ENCODE measurements at regions not wholly inside any gene's neighbourhood (a gene's known extent, or its start where the extent isn't known, plus 50 kb on each side); places are given as distances from the start of the nearest gene placed in this dataset.

DNA sequence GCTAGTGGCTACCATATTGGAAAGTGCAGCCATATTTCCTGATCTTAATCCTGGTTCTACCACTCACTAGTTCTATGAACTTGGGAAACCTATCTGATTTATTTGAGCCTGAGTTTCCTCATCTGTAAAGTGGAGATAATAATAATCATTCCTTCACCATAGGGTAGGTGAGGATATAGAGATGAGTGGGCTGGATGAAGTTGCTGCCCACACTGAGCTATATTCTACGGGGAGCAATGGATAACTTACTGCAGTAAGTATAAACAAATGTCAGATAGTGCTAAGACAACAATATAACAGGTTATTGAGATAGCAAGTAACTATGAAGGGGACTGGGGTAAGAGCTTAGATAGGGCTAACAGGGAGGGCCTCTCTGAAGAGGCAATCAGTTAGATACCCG is 251.5 kb upstream of the ADAMTS9 start:
- ChIA-PET CTCF (no interaction called here), POLR2A (no interaction called here)
- Mint-ChIP-seq H3K36me3 (ENCODE audit: insufficient read depth, unreplicated experiment) (no peaks in the 10 kb centered on the region), H3K9me3 (ENCODE audit: unreplicated experiment) (peaks cover 6% of the 10 kb centered on the region), H3K27ac (ENCODE audit: unreplicated experiment) (no peak overlapping the region), H3K4me3 (ENCODE audit: unreplicated experiment) (no peak overlapping the region), H3K4me1 (ENCODE audit: low read depth, unreplicated experiment) (peaks cover 9% of the 10 kb centered on the region), H3K27me3 (ENCODE audit: insufficient read depth, unreplicated experiment) (no peaks in the 10 kb centered on the region)
- no peaks in the 10 kb centered on the region for H3K27me3 ChIP-seq (replicated peaks; ENCODE audit: control insufficient read depth, insufficient read depth, low read length)
- H3K4me3 ChIP-seq (ENCODE audit: low read depth, low read length), result no peak overlapping the region
- TF ChIP-seq, protein P1, sequence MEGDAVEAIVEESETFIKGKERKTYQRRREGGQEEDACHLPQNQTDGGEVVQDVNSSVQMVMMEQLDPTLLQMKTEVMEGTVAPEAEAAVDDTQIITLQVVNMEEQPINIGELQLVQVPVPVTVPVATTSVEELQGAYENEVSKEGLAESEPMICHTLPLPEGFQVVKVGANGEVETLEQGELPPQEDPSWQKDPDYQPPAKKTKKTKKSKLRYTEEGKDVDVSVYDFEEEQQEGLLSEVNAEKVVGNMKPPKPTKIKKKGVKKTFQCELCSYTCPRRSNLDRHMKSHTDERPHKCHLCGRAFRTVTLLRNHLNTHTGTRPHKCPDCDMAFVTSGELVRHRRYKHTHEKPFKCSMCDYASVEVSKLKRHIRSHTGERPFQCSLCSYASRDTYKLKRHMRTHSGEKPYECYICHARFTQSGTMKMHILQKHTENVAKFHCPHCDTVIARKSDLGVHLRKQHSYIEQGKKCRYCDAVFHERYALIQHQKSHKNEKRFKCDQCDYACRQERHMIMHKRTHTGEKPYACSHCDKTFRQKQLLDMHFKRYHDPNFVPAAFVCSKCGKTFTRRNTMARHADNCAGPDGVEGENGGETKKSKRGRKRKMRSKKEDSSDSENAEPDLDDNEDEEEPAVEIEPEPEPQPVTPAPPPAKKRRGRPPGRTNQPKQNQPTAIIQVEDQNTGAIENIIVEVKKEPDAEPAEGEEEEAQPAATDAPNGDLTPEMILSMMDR (IDR thresholded peaks at IDR 0.05; ENCODE audit: insufficient read depth in 1 of 2, low read depth in 1 of 2, low read length in 1 of 2, severe bottlenecking in 1 of 2, unreplicated experiment in 1 of 2), result no peak
- intact Hi-C loops (cut with micrococcal nuclease; ENCODE audit: unreplicated experiment), result no loop called here
- no peak for DNase-seq
- H3K9me3 ChIP-seq, result peaks cover 4% of the 10 kb centered on the region; the same call in 1 of the 2 replicates
- no TSS peak for BruUV-seq (replicated peaks)
- H3K4me1 ChIP-seq, result peaks cover 15% of the 10 kb centered on the region; the same call in 1 of the 2 replicates
- no peaks in the 10 kb centered on the region for H3K36me3 ChIP-seq (ENCODE audit: control insufficient read depth, insufficient read depth, low read length)

DNA sequence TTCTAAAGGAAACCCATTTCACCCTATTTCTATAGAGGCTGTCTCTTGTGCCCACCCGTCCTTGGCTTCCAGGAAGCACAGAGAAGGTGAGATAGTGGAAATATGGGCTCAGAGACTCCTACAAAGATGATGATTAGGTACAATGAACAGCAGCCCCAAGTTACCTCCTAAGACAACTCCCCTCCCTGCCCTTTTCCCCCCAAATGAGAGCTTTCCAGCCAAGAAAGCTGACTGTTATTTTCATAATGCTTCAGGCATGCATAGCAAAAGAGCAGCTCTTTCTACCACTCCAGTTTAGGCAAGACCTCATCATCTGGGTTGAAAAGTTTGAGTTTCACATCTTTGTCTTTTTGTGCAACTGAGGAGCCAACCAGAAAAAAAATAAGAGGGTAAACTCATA is 248.8 kb upstream of the ADAMTS9 start:
- Histone ChIP-seq H3K27me3 (replicated peaks; ENCODE audit: control insufficient read depth, insufficient read depth, low read length) (no peaks in the 10 kb centered on the region), H3K4me1 (0 out of 2 replicates have a peak, but pooled peaks cover 7% of the 10 kb centered on the region), H3K9me3 (peaks cover 23% of the 10 kb centered on the region), H3K4me3 (ENCODE audit: low read depth, low read length) (no peak overlapping the region), H3K36me3 (ENCODE audit: control insufficient read depth, insufficient read depth, low read length) (no peaks in the 10 kb centered on the region; the same call in 1 of the 2 replicates)
- peaks cover 9% of the 10 kb centered on the region for H3K4me1 Mint-ChIP-seq (ENCODE audit: low read depth, unreplicated experiment)
- H3K36me3 Mint-ChIP-seq (ENCODE audit: insufficient read depth, unreplicated experiment), result no peaks in the 10 kb centered on the region
- no peak for DNase-seq
- TF ChIP-seq, protein P1 (IDR thresholded peaks at IDR 0.05; ENCODE audit: insufficient read depth in 1 of 2, low read depth in 1 of 2, low read length in 1 of 2, severe bottlenecking in 1 of 2, unreplicated experiment in 1 of 2), result no peak
- no peak overlapping the region for H3K27ac Mint-ChIP-seq (ENCODE audit: unreplicated experiment)
- CTCF ChIA-PET, result no interaction called here
- intact Hi-C loops (cut with micrococcal nuclease; ENCODE audit: unreplicated experiment), result no loop called here
- BruUV-seq (replicated peaks), result no TSS peak
- H3K4me3 Mint-ChIP-seq (ENCODE audit: unreplicated experiment), result no peak overlapping the region
- H3K9me3 Mint-ChIP-seq (ENCODE audit: unreplicated experiment), result peaks cover 28% of the 10 kb centered on the region
- no peaks in the 10 kb centered on the region for H3K27me3 Mint-ChIP-seq (ENCODE audit: insufficient read depth, unreplicated experiment)
- POLR2A ChIA-PET, result no interaction called here

DNA sequence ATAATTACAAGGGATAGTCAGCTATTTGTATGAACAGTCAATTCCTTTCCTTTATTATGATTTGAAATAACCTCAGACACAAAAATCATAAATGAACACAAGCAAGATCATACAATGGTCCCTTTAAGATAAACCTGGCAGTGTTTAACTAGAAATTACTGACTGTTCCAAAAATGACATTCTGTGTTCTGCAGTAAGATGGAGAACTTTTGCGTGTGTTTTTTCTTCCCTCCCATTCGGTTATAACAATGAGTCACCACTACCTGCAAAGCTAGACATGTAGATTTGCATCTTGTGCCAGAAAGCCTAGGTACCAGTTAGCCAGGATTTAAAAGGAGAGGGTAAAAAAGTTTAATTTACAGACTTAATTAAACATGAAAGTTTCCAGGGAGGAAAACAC is 248.2 kb upstream of the ADAMTS9 start:
- no peaks in the 10 kb centered on the region for H3K27me3 Mint-ChIP-seq (ENCODE audit: insufficient read depth, unreplicated experiment)
- no peaks in the 10 kb centered on the region for H3K36me3 Mint-ChIP-seq (ENCODE audit: insufficient read depth, unreplicated experiment)

More for the DNA sequence above, 248.2 kb upstream of the ADAMTS9 start:
- BruUV-seq (replicated peaks), result no TSS peak
- TF ChIP-seq, protein P1 (IDR thresholded peaks at IDR 0.05; ENCODE audit: insufficient read depth in 1 of 2, low read depth in 1 of 2, low read length in 1 of 2, severe bottlenecking in 1 of 2, unreplicated experiment in 1 of 2), result no peak
- H3K27ac Mint-ChIP-seq (ENCODE audit: unreplicated experiment), result no peak overlapping the region
- Histone ChIP-seq H3K27me3 (replicated peaks; ENCODE audit: control insufficient read depth, insufficient read depth, low read length) (no peaks in the 10 kb centered on the region), H3K9me3 (peaks cover 23% of the 10 kb centered on the region), H3K36me3 (ENCODE audit: control insufficient read depth, insufficient read depth, low read length) (no peaks in the 10 kb centered on the region; the same call in 1 of the 2 replicates), H3K4me3 (ENCODE audit: low read depth, low read length) (no peak overlapping the region), H3K4me1 (0 out of 2 replicates have a peak, but pooled peaks cover 7% of the 10 kb centered on the region)
- POLR2A ChIA-PET, result no interaction called here
- H3K9me3 Mint-ChIP-seq (ENCODE audit: unreplicated experiment), result peaks cover 34% of the 10 kb centered on the region
- intact Hi-C loops (cut with micrococcal nuclease; ENCODE audit: unreplicated experiment), result no loop called here
- DNase-seq, result no peak
- peaks cover 9% of the 10 kb centered on the region for H3K4me1 Mint-ChIP-seq (ENCODE audit: low read depth, unreplicated experiment)
- no peak overlapping the region for H3K4me3 Mint-ChIP-seq (ENCODE audit: unreplicated experiment)
- CTCF ChIA-PET, result no interaction called here

Data from Caco-2 (cell line).